TTC549 (cell line): ENCODE measurements at regions not wholly inside any gene's neighbourhood (a gene's known extent, or its start where the extent isn't known, plus 50 kb on each side); places are given as distances from the start of the nearest gene placed in this dataset.
"Not testable (repeated sequence)": the region's sequence is repeated elsewhere in the genome, so short reads cannot be mapped to it uniquely, and the experiment has no call there.

ENCODE experiments used
- FAIRE-seq: peaks from 2 replicates; lab custom pipeline; 2012; peaks lifted over from hg19 to GRCh38; lab: Jason Lieb, UNC

GRCh38 chr5:107068782-107069181 lies 602.0 kb downstream of the EFNA5 start:
- no peak for FAIRE-seq

GRCh38 chr5:107067395-107067794 lies 603.3 kb downstream of the EFNA5 start:
- FAIRE-seq: no peak

- no peak for FAIRE-seq
These were observed 607.2 kb downstream of the EFNA5 start for GRCh38 chr5:107063511-107063910.

GRCh38 chr5:107058803-107059202 lies 611.9 kb downstream of the EFNA5 start:
- FAIRE-seq: no peak

GRCh38 chr5:107058235-107058634 lies 612.5 kb downstream of the EFNA5 start:
- no peak for FAIRE-seq

- no peak for FAIRE-seq
These were observed 614.5 kb downstream of the EFNA5 start for GRCh38 chr5:107056278-107056677.

GRCh38 chr5:107047048-107047447 lies 623.7 kb downstream of the EFNA5 start:
- FAIRE-seq: no peak

GRCh38 chr5:107043665-107044064 lies 627.1 kb downstream of the EFNA5 start:
- FAIRE-seq: no peak

- no peak for FAIRE-seq
These were observed 629.8 kb downstream of the EFNA5 start for GRCh38 chr5:107040907-107041306.

- no peak for FAIRE-seq
These were observed 638.1 kb downstream of the EFNA5 start for GRCh38 chr5:107032629-107033028.

GRCh38 chr5:107028938-107029337 lies 641.8 kb downstream of the EFNA5 start:
- FAIRE-seq: no peak

GRCh38 chr5:107025712-107026497 lies 644.8 kb downstream of the EFNA5 start:
- FAIRE-seq: no peak

- FAIRE-seq: no peak
These were observed 647.0 kb downstream of the EFNA5 start for GRCh38 chr5:107023732-107024131.

GRCh38 chr5:107021575-107021974 lies 649.2 kb downstream of the EFNA5 start:
- FAIRE-seq: no peak

GRCh38 chr5:107020626-107021025 lies 650.1 kb downstream of the EFNA5 start:
- FAIRE-seq: no peak

GRCh38 chr5:107017616-107018015 lies 653.1 kb downstream of the EFNA5 start:
- FAIRE-seq: no peak

- FAIRE-seq: no peak
These were observed 658.4 kb downstream of the EFNA5 start for GRCh38 chr5:107012371-107012770.

GRCh38 chr5:107011605-107012004 lies 659.1 kb downstream of the EFNA5 start:
- FAIRE-seq: no peak

- no peak for FAIRE-seq
These were observed 660.7 kb downstream of the EFNA5 start for GRCh38 chr5:107010060-107010459.

- no peak for FAIRE-seq
These were observed 665.1 kb downstream of the EFNA5 start for GRCh38 chr5:107005653-107006052.

GRCh38 chr5:107005161-107005560 lies 665.6 kb downstream of the EFNA5 start:
- no peak for FAIRE-seq

- FAIRE-seq: no peak
These were observed 668.6 kb downstream of the EFNA5 start for GRCh38 chr5:107002115-107002514.

GRCh38 chr5:106999506-106999905 lies 671.2 kb downstream of the EFNA5 start:
- FAIRE-seq: not testable (repeated sequence)

- no peak for FAIRE-seq
These were observed 684.7 kb downstream of the EFNA5 start for GRCh38 chr5:106986006-106986405.
